NOMO-1 treated with DMSO at 0.1 percent for 48 hours (cell line): ENCODE measurements at regions not wholly inside any gene's neighbourhood (a gene's known extent, or its start where the extent isn't known, plus 50 kb on each side); places are given as distances from the start of the nearest gene placed in this dataset.

Experiments
- DNase-seq: peaks from one replicate; lab custom pipeline; 2025; ENCODE audit not compliant: unreplicated experiment; lab: John Stamatoyannopoulos, UW

DNA sequence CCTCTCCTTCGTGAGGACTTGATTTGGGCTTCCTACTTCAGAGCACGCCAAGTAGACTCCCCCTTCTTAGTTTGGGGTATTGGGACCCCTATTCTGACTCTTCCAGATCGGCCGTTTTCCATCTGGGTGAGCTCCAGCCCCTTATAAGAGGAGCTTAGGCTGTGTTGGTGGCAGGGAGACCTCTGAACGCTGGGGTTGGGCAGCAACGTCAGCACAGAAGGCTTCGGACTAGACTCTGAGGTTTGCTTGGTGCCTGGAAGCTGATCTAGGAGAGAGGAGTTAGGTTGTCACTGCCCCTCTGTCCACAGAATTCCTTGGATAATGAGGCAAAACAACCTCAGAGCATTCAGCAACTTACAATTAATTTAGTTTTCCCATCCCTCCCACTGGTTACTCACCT is 99.2 kb upstream of the RTL1 start:
- no peak for DNase-seq

DNA sequence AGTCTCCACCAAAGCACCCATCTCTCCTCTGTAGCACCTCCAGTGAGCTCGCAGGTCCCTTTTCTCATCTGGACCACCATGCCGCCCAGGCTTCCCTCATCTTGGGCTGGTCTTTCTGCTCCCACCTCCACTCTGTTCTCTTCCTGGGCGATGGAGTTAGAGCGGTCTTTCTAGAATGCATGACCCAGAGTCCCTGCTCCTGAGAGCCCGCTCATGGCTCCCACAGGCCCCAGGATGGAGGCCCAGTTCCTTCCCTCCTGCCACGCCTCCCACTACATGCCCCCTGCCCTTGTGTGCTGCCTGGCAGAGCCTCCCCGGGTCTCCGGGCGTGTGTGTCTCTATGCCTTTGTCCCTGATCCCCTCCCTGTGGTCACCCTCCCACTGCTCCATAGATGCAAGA is 100.7 kb upstream of the RTL1 start:
- DNase-seq: no peak

DNA sequence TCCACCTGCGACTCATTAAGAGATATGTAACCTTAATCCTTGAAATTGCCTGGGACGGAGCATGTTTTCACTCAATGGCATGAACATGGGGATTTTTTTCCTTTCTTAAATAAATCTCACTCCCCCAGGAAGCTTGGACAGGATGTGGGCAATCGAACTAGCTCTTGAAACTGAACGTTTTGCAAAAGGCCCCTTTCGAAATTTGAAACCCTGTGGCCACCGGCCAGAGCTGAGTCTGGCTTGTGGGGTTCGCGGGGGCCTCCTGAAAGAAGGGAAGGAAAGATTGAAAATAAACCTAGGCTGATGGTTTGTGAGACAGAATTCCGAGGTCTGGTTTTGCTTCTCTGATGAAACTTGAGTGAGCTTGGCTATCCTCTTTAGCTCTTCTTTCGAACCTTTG is 101.4 kb upstream of the RTL1 start:
- DNase-seq: no peak

DNA sequence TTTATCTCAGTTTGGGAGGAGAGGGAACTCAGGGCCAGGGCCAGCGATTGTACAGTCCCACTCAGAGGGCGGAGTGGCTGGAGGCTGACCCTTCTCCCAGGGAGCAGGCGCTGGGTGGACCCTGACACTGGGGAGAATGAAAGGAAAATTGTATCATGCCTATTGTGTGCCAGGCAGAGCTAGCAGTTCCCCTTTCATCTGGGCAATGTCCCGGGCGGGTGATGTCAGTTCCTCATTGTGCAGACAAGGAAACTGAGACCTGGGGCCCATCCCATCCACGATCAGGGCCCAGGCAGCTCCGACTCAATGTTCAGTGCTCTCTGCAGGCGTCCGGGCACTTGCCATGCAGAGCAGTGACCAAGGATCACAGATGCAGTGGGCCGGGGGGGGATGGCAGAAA is 101.9 kb upstream of the RTL1 start:
- DNase-seq: peak; percentile 23

DNA sequence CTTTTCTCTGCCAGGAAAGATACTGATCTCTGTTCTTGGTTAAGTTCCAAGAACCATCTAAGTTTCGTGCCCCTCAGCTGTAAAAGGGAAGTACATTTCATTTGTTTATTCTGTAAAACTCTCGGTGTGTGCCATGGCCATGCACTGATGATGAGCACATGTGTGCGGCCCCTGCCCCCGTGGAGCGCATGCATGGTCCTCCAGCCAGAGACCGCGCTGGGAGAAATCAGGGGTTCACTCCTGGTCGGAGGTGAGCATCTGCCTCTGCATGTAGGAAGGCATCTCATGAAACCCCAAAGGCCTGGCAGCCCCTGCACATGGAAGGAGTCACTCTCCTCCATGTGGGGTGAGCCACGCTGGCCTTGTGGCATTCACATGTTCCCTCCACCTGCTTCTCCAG is 102.5 kb upstream of the RTL1 start:
- peak; percentile 18 for DNase-seq

DNA sequence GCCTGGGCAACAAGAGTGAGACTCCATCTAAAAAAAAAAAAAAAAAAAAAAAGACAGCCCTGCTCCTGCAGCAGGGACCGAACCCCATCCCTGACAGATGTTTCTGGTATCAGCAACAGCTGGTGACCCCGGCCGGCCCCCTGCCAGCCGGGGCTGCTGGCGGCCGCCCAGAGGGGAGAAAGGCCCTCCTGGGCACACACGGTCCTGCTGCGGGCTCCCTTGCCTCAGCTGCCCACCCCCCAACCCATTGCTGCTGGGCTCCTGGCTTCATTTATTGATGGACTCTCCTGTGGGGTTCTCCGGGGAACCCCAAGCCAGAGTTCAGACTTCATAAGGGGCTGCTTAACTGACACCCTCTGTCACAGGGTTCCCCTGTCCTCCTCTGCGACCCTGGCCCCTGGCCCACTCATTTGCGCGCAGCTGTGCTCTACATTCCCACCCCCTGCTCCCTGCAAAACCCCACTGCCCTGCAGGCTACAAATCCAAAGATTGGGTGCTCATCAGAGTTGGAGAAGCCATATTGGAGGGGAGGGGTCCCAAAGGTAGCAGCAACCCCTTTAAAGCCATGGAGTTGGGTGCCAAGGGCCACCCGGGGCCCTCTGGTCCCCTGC is 103.6 kb upstream of the RTL1 start:
- no peak for DNase-seq

DNA sequence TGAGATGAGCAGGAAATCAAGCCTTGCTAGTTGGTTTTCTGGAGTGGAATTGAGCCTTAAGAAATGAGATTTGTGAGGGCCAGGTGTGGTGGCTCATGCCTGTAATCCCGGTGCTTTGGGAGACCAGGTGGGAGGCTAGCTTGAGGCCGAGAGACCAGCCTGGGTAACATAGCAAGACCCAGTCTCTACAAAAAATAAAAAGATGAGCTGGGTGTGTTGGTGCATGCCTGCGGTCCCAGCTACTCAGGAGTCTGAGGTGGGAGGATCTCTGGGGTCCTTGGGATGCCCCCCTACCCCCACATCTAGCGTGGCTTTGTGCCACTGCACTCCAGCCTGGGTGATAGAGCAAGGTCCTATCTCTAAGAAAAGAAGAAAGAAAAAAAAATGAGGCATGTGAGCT is 104.2 kb upstream of the RTL1 start:
- no peak for DNase-seq

DNA sequence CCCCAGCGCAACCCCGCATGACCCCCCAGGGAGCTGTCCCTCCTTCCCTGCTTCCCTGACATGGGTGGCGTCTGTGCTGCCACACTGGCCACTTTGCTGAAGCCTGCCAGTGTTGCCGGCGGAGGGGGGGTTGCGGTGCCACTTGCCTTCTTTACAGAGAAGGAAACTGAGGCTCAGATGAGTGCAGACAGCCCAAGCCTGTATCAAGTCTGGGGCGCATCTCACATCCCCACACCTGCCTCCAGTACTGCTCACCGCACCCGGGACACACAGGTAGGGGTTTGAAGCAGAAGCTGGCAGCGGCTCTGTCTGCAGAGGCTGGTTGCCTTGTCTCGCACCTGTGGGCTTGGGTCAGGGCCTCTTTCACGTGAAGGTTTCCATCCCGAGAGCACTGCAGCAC is 104.7 kb upstream of the RTL1 start:
- no peak for DNase-seq

DNA sequence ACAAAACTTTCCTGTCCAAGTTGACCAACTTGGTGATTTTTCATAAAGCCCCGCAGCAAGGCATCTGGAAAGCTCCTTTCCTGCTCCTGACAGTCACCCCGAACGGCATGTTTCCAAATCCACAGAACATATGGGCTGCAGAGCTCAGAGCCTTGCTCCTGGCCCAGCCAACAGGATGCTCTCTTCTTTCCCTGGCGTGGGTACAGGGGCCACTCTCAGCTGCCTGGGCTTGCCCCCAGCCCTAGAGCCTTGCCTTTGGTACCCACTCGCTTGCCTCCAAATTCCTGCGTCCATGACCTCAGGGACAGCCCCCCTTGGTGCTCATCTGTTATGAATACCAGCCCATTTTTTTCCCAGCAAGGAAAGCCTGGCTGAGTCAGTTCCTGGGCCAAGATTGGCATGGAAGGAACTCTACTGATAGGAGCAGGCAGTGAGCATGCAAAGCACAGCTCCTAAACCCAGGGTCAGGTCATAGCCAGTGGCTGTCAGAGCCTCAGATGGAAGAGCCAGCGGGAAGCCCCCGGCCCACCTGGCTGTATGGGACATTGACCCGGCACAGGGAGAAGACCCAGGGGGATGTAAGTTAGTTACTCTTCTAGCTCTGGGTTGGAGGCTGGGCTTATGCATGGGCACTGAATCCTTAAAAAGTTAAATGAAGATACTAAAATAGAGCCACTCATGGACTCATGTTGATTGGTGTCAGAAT is 105.3 kb upstream of the RTL1 start:
- DNase-seq: no peak

DNA sequence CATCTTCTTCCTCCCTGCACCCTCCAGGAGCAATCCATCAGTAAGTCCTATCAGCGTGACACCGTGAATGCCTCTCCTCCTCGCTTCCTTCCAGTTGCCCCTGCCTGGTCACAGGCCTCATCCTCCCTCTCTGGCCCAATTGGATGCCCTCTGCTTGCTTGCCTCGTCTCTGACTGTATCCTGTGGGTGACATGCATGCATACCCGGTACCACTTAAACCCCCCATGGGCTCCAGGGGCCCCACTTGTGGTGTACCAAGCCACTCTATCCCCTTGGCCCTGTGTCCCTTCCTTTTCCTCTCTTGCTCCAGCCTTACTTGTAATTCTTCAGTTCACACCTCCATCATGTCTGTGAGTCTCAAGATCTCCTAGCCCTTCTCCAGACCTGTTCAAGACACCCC is 106.0 kb upstream of the RTL1 start:
- DNase-seq: no peak

DNA sequence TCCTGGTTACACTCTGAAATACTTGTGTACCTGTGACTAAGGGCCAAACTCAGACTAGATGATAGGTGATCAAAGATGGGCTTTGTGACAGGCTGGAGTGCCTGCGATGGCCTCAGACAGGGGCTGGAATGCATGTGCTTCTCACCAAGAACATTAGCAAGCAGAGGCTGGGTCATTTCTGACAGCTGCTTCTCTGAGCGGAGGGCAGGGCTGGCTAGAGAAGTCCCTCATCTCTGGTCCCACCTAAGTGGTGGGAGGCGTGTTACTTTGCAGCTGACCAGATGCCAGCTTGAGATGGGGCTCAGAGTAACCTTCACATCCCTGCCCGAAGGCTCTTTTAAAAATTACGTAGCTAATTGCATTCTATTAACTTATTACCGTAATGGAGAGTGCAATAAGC is 106.8 kb upstream of the RTL1 start:
- DNase-seq: no peak

DNA sequence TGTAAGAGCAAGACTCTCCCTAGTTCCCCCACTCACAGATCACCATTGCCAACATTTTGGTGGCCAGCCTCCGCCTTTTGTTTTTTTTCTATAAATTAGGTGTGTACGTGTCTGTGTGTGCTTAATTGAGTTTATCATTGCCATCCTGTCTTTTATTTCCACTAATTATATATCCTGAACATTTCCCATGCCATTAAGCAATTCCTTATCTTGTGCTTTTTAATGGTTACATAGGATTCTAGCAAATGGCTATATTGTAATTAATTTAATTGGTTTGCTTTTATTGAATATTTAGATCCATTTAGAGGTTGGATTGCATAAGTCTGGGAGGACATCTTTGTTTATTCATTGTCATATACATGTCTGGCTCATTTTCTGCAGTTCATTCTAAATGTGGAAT is 107.3 kb upstream of the RTL1 start:
- no peak for DNase-seq

DNA sequence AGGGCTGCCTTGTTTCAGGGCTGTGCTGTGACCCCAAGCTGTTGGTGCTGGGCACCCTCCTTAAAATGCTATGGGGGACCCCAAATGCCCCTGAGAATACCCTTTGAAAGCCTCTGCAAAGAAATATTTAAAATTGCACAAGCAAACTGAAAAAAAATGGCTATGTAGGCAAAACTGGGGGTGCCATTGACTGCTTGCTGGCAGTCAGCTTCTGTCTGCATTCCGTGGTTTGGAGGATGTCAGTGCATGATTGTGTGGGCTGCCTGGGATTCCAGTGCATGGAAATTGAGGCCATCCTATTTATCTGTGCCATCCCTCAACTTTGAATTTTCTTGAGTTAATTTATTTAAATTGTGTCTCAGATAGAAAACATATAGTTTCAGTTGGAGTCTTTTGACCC is 113.7 kb upstream of the RTL1 start:
- DNase-seq: no peak

DNA sequence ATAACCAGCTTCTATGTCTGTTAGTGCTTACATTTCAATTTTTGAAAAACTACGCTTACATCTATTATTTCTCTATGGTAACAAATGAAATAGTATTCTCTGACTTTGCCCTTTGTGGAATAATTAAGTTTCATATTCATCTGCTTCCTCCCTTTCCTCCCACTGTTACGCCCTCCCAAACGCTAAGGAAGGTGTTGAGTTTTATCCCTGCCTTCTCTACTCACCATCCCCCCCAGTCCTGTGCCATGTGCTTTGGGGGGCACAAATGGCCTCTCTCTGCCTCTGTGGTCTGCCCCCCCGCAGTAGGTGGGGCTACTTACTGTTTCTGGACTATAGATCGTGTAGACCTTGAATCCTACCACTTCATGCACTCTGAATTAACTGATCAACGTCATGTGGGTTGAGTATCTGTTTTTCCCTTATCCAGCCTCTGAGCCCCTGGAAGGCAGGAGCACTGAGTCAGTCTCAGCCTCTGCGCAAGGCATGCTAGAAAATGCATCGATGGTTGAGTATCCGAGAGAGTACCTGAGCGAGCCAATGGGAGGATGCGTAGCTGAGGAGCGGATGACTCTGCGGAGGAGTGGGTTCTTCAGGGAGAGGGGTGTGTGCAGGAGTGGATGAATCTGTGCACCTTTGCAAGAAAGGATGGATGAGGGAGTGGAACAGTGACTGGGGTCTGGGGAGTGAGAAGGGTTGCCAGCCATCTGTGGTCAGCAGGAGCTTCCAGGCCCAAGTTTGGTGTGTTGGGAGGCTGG is 114.5 kb upstream of the RTL1 start:
- no peak for DNase-seq

DNA sequence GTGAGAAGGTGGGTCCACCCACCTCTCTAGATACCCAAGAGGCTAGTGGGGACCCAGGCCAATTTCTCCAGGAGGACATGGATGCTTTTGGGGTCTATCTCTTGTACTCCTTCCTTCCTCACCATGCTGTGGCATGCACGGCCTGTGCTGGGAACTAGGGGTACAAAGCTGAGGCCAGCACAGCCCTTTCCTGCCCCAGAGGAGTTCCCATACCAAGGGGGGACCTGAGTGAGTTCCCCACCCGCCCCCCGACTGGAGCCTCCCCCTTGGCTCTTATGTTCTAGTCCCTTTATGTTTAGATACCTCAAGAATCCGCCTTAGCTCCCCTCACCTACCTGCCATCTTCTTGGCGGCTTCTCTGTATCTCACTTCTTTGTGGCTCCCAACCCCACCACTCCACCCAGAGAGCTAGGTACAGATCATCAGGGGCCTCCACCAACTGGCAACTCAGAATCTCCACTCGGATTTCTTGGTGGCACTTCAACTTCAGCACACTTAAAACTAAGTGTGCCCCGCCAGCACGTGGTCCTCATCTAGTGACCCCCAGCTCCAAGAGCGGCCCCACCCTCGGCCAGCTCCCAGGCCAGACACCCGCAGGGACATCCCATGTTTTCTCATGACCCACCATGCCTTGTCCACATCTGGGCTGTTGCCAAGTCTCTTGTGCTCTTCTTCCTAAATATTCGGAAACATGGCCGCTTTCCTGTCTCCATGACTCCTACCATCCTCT is 115.2 kb upstream of the RTL1 start:
- DNase-seq: no peak

DNA sequence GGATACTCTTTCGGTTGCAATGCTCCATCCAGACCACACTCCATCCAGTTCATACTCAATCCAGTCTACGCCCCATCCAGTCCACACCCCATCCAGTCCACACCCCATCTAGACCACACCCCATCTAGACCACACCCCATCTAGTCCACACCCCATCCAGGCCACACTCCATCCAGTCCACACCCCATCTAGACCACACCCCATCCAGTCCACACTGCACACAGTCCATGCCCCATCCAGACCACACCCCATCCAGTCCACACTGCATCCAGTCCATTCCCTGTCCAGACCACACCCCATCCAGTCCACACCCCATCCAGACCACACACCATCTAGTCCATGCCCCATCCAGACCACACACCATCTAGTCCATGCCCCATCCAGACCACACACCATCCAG is 116.0 kb upstream of the RTL1 start:
- no peak for DNase-seq

DNA sequence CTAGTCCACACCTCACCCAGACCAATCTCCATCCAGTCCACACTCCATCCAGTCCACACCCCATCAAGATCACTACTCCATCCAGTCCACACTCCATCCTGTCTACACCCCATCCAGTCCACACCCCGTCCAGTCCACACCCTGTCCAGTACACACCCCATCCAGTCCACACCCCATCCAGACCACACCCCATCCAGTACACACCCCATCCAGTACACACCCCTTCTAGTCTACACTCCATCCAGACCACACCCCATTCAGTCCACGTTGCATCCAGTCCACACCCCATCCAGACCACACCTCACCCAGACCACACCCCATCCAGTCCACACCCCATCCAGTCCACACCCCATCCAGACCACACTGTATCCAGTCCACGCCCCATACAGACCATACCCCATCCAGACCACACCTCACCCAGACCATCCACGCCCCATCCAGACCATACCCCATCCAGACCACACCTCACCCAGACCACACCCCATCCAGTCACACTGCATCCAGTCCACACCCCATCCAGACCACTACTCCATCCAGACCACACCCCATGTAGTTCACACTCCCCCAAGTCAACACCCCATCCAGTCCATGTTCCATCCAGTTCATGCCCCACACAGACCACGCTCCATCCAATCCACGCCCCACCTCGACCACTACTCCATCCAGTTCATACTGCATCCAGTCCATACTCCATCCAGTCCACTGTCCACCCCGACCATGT is 116.6 kb upstream of the RTL1 start:
- DNase-seq: no peak

DNA sequence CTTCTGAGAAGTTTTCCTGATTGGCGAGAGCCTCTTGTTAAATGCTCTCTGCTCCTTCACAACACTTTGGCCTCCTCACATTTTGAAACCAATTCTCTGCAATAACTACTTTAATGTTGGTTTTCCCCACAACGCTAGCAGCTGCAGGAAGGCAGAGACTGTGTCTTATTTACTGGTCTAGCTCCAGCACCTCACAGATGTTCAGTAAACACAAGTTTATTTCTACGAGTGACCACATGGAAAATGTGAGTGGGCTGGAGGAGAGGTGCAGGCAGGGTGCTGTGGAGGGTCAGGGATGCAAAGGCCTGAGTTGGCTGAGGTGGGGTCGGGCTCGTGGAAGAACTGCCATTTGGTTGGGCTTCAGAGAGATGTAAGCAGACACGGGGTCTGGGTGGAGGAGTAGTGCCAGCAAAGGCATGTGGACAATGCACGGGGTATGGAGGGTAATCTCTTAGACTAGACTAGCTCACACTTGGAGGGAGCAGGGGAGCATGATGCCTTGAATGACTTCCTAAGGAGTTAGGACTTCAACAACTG is 117.4 kb upstream of the RTL1 start:
- no peak for DNase-seq

DNA sequence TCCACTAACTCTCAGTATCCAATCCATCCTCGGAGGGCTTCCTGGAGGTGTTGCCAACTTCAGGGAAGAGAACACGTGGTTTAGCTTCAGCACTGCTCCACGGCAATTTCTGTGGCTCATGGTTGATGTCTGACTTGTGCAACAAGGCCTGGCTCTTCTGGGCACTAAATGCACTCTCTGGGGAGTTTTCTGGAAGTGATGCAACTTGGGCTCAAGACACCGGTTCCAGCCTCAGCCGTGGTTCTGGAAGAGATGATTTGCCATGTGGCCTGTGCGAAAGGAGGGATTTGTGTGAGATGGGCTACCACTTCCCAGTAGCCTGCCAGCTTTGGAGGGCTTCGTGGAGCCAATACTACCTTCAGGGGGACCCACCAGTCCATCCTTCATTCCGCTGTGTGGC is 118.6 kb upstream of the RTL1 start:
- no peak for DNase-seq

DNA sequence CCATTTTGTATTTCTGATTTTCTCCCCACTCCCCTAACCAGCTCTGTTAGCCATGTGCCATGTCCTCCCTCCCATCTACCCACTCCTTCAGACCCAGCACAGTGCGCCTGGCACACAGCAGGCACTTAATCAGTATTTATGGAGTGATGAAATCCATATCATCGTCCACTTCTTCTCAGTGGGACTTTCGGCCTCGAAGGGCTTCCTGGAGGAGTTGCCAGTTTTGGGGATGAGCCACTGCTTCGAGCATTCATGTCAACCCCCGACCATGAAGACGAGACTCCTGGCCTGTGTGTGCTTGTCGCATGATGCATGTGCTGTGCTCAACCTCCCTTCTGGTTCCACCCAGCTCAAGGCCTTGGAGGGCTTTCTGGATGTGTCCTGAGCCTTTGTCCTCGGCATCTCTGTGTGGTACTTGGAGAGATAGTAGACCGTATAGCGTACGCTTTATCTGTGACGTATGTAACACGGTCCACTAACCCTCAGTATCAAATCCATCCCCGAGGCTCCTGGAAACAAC is 119.5 kb upstream of the RTL1 start:
- DNase-seq: no peak

DNA sequence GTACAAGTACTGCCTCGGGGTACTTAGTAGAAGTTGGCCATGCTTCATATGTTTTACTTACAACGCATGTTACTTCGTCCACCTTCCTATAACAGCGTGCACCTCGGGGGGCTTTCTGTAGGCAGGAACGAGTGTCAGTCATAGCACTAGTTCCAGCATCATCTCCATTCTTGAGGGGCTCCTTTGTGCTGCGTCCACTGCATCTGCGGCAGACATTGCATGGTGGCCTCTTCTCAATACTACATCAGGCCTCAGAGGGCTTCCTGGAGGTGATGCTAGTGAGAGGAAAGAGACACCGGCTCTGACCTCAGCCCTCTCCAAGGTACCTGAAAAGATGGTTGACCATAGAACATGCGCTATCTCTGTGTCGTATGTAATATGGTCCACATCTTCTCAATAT is 121.2 kb upstream of the RTL1 start:
- no peak for DNase-seq
